ENCODE measurements at regions not wholly inside any gene's neighbourhood (a gene's known extent, or its start where the extent isn't known, plus 50 kb on each side); places are given as distances from the start of the nearest gene placed in this dataset.

GRCh38 chr19:30778961-30779715, 407.0 kb downstream of the ZNF536 start:
- DNase-seq, result no peak

GRCh38 chr19:30778061-30778460, 405.9 kb downstream of the ZNF536 start:
- no peak for DNase-seq

- DNase-seq, result no peak
These were observed 403.8 kb downstream of the ZNF536 start for GRCh38 chr19:30775956-30776355.

- DNase-seq, result no peak
These were observed 402.1 kb downstream of the ZNF536 start for GRCh38 chr19:30774252-30774766.

- no peak for DNase-seq
These were observed 390.5 kb downstream of the ZNF536 start for GRCh38 chr19:30762651-30763050.

- DNase-seq, result no peak
These were observed 387.8 kb downstream of the ZNF536 start for GRCh38 chr19:30760014-30760413.

GRCh38 chr19:30757837-30758617, 385.8 kb downstream of the ZNF536 start:
- DNase-seq, result no peak

GRCh38 chr19:30757104-30757836, 385.1 kb downstream of the ZNF536 start:
- DNase-seq, result no peak

GRCh38 chr19:30755581-30755980, 383.4 kb downstream of the ZNF536 start:
- DNase-seq, result no peak

GRCh38 chr19:30754162-30754561, 382.0 kb downstream of the ZNF536 start:
- no peak for DNase-seq

- no peak for DNase-seq
These were observed 380.7 kb downstream of the ZNF536 start for GRCh38 chr19:30752876-30753275.

GRCh38 chr19:30752201-30752600, 380.0 kb downstream of the ZNF536 start:
- no peak for DNase-seq

GRCh38 chr19:30745476-30745985, 373.3 kb downstream of the ZNF536 start:
- DNase-seq, result no peak

- no peak for DNase-seq
These were observed 372.7 kb downstream of the ZNF536 start for GRCh38 chr19:30744741-30745475.

- DNase-seq, result no peak
These were observed 371.5 kb downstream of the ZNF536 start for GRCh38 chr19:30743702-30744101.

- no peak for DNase-seq
These were observed 370.8 kb downstream of the ZNF536 start for GRCh38 chr19:30743011-30743410.

- DNase-seq, result no peak
These were observed 370.3 kb downstream of the ZNF536 start for GRCh38 chr19:30742406-30742938.

GRCh38 chr19:30741566-30741965, 369.4 kb downstream of the ZNF536 start:
- DNase-seq, result no peak

- no peak for DNase-seq
These were observed 367.2 kb downstream of the ZNF536 start for GRCh38 chr19:30739394-30739793.

- no peak for DNase-seq
These were observed 365.9 kb downstream of the ZNF536 start for GRCh38 chr19:30738047-30738446.

- DNase-seq, result no peak
These were observed 362.5 kb downstream of the ZNF536 start for GRCh38 chr19:30734669-30735068.
